AG10803 (cell line): ENCODE measurements at regions not wholly inside any gene's neighbourhood (a gene's known extent, or its start where the extent isn't known, plus 50 kb on each side); places are given as distances from the start of the nearest gene placed in this dataset.
"Not testable (repeated sequence)": the region's sequence is repeated elsewhere in the genome, so short reads cannot be mapped to it uniquely, and the experiment has no call there.

ENCODE experiments used
- DNase-seq: peaks from one replicate; pipeline ENCODE4 v3.0.0; 2010; ENCODE audit warnings: low read depth
- H3K4me3 ChIP-seq: 2 replicates; pipeline ENCODE4 v1.5.1; 2011; ENCODE audit warnings: mild to moderate bottlenecking, low read length, control low read depth
- CTCF ChIP-seq: conservative IDR thresholded peaks from 2 replicates; pipeline ENCODE4 v1.5.1; 2011; ENCODE audit warnings: mild to moderate bottlenecking, low read length, control low read depth, inconsistent platforms

DNA sequence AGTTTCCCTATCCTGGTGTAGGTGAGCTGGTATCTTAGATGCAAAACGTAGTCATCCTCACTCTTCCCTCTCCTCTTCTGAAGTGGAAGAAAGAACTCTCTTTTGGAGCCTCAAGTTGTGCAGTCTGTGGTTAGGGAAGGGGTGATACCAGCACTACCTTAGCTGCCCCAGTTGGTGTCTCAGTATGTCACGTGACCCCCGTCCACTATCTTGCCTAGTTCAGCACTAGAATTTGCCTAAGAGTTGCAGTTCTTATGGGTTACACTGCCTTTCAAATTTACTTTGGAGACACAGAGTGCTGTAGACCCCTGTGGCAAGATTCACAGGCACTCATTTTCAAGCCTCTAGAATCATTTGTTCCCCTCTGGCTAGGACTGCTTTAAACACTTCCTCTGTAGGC is 322.8 kb upstream of the EDA2R start:
- no peak for TF ChIP-seq CTCF
- H3K4me3 ChIP-seq: no peak overlapping the region
- no peak for DNase-seq

DNA sequence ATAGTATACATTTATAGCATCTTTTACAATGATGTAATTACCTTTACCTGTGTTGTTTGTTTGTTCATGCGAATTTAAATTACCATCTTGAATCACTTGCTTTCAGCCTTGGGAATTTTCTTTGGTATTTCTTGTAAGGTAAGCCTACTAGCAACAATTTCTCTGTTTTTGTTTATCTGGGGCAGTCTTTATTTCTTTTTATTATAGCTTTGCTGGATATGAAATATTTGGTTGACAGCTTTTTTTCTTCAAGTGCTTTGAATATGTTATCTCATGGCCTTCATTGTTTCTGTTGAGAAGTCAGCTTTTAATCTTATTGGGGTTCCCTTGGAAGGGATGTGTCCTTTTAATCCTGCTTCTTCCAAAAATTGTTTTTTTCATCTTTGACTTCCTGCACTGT is 292.8 kb upstream of the EDA2R start:
- no peak for DNase-seq
- TF ChIP-seq CTCF: no peak
- H3K4me3 ChIP-seq: no peak overlapping the region

DNA sequence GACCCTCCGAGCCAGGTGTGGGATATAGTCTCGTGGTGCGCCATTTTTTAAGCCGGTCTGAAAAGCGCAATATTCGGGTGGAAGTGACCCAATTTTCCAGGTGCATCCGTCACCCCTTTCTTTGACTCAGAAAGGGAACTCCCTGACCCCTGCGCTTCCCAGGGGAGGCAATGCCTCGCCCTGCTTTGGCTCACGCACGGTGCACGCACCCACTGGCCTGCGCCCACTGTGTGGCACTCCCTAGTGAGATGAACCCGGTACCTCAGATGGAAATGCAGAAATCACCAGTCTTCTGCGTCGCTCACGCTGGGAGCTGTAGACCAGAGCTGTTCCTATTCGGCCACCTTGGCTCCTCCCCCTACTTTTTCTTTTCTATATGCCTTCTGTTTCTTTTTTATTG is 291.6 kb upstream of the EDA2R start:
- not testable (repeated sequence) for H3K4me3 ChIP-seq, DNase-seq

DNA sequence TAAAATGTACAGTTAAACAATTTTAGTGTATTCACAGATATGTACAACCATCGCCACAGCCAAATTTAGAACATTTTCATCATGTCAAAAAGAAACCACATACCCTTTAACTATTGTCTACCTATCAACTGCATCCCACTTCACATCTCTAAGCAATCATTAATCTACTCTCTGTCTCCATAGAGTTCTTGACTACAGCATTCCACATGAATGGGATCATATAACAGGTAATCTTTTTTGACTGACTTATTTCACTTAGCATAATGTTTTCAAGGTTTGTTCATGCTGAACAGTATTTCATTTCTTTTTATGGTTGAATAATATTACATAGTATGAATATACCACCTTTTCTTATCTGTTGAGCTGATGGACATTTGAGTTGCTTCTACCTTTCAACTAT is 281.4 kb upstream of the EDA2R start:
- H3K4me3 ChIP-seq: no peak overlapping the region
- no peak for TF ChIP-seq CTCF

GRCh38 chrX:66919280-66919832 is 280.5 kb upstream of the EDA2R start:
- H3K4me3 ChIP-seq: no peak overlapping the region
- DNase-seq: no peak

More for the DNA sequence above, 281.4 kb upstream of the EDA2R start:
- no peak for DNase-seq

GRCh38 chrX:66918511-66918910 is 279.6 kb upstream of the EDA2R start:
- no peak for DNase-seq
- no peak overlapping the region for H3K4me3 ChIP-seq
- TF ChIP-seq CTCF: no peak

More at GRCh38 chrX:66919280-66919832, 280.5 kb upstream of the EDA2R start:
- no peak for TF ChIP-seq CTCF

DNA sequence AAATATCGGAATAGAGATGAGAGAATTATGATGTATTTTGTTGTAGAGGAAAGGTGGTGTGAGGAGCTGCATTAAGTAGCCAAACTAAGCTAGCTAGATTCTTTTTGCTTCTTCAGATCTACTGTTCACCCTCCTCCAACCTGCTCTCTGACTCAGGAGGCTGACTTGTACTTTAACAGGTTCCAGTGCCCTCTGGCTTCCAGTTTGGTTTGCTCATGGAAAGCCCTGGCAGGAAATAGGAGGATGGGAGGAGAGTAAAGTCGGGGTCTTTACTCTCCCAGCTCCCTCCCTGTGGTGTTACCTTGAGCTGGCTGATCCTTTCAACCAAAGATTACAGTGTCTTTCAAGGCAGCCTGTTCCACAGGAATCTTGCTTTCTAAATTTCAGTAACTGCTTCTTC is 277.0 kb upstream of the EDA2R start:
- no peak for TF ChIP-seq CTCF
- H3K4me3 ChIP-seq: no peak overlapping the region
- no peak for DNase-seq

- peak; percentile 1 for DNase-seq
- TF ChIP-seq CTCF: no peak
- no peak overlapping the region for H3K4me3 ChIP-seq
Measured at GRCh38 chrX:66914080-66914479, 275.2 kb upstream of the EDA2R start.
